ENCODE measurements at regions not wholly inside any gene's neighbourhood (a gene's known extent, or its start where the extent isn't known, plus 50 kb on each side); places are given as distances from the start of the nearest gene placed in this dataset.

DNA sequence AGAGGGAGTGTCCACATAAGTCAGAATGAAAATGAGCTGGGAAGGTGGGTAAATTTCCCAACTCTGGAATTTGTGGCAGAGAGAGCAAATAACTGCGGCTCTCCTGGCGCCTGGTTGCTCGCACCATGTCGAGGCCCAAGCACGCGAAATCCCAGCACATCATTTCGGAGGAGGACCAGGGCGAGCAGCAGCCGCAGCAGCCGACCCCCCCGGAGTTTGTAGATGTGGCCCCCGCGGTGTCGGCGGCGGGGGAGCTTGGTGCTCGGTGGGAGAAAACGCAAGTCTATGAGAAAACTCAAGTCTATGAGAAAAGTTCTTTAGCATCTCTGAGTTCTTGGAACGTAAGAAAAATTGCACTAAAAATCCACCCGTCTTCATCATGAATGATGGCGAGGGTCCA, 60.3 kb downstream of the ACTBL2 start:
- TF ChIP-seq CTCF (IDR thresholded peaks at IDR 0.05) (no peak), POLR2A (IDR thresholded peaks at IDR 0.05) (no peak), POLR2AphosphoS5 (IDR thresholded peaks at IDR 0.05) (no peak)

Measured in prostate gland (tissue), 2 donors.